T1000 (cell line): ENCODE measurements at regions not wholly inside any gene's neighbourhood (a gene's known extent, or its start where the extent isn't known, plus 50 kb on each side); places are given as distances from the start of the nearest gene placed in this dataset.
"Not testable (repeated sequence)": the region's sequence is repeated elsewhere in the genome, so short reads cannot be mapped to it uniquely, and the experiment has no call there.

Source experiments
- DNase-seq: peaks from one replicate; lab custom pipeline; 2025; ENCODE audit warnings: mixed read lengths; lab: John Stamatoyannopoulos, UW

DNA sequence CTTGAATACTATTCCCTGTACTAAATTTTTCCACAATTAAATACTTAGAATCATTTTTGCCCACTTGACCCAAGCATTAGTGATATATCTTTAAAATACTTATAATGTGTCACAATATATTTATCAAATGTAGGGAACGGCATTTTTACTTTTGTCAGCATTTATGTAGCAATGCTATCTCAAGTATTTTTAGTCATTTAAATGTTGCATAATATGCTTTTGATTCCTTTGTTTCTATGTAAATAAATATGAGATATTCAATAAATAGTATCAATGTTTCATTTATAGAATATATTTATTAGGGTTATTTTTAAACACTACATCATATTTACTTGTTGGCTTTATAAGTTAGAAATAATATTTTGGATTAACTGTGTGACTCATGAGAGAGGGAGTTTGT, 199.7 kb upstream of the WSB1 start:
- not testable (repeated sequence) for DNase-seq

DNA sequence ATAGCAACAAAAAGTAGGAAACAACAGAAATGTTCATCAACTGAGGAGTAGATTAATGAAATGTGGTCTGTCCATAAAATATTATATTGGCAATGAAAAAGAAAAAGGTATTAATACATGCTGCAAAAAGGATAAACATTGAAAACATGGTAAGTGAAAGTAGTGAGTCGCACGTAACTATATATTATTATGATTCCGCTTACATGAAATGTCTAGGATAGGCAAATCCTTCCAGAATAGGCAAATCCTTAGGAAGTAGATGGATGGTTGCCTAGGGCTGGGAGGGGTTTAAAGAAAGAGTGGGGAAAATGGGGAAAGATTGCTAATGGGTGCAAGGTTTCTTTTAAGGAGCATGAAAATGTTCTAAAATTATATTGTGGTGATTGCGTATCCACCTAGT, 198.1 kb upstream of the WSB1 start:
- not testable (repeated sequence) for DNase-seq

DNA sequence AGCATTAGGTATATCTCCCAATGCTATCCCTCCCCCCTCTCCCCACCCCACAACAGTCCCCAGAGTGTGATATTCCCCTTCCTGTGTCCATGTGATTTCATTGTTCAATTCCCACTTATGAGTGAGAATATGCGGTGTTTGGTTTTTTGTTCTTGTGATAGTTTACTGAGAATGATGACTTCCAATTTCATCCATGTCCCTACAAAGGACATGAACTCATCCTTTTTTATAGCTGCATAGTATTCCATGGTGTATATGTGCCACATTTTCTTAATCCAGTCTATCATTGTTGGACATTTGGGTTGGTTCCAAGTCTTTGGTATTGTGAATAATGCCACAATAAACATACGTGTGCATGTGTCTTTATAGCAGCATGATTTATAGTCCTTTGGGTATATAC, 194.6 kb upstream of the WSB1 start:
- not testable (repeated sequence) for DNase-seq

DNA sequence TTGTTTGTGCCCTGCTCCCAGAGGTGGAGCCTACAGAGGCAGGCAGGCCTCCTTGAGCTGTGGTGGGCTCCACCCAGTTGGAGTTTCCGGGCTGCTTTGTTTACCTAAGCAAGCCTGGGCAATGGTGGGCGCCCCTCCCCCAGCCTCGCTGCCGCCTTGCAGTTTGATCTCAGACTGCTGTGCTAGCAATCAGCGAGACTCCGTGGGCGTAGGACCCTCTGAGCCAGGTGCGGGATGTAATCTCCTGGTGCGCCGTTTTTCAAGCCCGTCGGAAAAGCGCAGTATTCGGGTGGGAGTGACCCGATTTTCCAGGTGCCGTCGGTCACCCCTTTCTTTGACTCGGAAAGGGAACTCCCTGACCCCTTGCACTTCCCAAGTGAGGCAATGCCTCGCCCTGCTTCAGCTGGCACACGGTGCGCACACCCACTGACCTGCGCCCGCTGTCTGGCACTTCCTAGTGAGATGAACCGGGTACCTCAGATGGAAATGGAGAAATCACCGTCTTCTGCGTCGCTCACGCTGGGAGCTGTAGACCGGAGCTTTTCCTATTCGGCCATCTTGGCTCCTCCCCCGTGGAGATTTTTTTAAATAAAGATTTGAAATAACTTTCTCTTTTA, 189.2 kb upstream of the WSB1 start:
- not testable (repeated sequence) for DNase-seq

DNA sequence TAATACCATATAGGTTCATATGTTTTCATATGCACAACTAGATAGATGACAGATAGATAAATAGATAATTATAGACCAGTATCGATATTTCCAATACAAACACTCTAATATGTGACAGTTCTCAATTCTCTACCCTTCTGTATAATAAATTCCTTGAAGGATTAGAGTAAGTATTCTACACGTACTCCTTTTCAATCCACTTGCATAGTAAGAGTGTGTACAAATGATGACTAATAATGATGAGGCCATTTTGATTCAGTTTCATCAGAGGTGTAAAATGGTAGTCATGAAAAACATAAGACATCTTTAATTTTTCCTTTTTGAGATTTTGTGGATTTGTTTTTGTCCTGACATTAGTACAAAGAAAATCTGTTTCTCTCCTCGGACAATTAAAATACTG, 188.3 kb upstream of the WSB1 start:
- DNase-seq = no peak

DNA sequence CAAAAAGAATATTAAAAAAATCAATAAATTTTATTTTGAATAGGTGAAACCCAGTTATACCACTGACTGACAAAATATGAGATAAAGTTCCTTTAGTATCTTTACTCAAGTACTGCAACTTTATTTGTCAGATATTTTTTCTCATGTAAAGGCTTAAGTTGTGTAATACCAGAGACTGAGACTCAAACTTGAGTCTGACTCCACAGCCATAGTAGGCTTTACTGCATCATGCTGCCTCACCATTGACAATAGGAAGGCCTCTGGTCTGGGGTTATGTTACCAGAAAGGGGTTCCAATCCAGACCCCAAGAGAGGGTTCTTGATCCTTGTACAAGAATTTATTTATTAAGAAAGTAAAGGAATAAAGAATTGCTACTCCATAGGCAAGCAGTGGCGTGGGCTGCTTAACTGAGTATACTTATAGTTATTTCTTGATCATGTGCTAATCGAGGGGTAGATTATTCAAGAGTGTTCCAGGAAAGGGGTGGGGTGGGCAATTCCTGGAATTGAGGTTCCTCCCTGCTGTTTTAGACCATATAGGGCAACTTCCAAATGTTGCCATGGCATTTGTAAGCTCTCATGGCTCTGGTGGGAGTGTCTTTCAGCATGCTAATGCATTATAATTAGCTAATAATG, 187.4 kb upstream of the WSB1 start:
- no peak for DNase-seq

DNA sequence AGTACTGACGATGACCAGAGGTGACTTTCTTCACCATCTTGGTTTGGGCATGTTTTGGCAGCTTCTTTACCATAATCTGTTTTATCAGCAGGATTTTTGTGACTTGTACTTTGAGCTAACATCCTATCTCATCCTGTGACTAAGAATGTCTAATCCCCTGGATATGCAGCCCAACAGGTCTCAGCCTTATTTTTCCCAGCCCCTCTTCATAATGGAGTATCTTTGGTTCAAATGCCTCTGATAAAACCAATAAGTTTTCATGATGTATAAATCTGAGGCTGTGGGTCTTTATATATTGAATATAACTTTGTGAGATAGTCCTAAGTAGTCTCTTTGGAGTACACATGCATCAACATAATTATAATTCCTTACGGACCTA, 186.9 kb upstream of the WSB1 start:
- DNase-seq = no peak

DNA sequence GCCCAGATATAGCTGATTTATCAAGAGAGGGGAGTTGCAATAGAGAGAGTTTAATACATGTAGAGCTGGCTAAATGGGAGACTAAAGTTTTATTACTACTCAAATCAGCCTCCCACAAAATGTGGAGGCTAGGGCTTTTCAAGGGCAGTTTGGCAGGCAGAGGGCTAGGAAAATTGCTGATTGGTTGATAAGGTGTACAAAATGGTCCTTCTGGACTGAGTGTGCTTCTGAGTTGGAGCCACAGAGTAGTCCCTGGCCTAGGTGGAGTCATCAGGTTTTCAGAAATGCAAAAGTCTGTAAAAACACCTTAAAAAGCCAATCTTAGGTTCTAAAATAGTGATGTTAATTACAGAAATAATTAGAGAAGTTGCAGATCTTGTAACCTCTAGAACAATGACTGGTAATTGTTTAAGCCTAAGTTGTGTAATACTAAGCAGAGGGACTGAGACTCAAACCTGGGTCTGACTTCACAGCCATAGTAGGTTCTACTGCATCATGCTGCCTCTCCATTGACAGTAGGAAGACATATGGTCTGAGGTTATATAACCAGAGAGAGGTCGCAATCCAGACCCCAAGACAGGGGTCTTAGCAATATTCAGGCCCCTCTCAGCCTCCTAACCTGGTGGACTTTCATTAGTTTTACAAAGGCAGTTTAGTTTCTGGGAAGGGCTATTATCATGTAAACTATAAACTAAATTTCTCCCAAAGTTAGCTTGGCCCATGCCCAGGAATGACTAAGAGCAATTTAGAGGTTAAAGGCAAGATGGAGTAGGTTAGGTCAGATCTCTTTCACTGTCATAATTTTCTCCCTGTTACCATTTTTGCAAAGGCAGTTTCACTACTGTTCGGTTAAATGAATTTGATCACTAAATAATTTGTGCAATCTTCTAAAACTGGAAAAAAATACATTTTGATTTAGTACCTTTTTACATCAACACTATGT, 186.3 kb upstream of the WSB1 start:
- DNase-seq = not testable (repeated sequence)

DNA sequence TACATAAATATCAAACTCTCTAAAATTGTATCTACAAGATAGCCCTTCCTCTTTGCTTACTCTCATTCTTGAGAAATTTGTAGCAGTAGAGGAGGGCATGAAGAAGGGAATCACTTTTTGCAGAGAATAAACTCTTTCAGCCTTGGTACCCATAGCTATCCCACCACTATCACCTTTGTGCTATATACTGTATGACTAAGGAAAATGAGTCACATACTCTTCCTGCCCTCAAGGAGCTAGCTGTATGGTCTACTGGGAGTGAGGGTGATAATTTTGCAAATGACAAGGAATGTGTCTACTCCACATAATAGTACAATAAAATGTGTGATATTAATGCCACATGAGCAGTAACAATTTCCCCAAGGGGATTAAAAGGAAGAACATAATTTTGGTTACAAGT, 184.6 kb upstream of the WSB1 start:
- DNase-seq = no peak

DNA sequence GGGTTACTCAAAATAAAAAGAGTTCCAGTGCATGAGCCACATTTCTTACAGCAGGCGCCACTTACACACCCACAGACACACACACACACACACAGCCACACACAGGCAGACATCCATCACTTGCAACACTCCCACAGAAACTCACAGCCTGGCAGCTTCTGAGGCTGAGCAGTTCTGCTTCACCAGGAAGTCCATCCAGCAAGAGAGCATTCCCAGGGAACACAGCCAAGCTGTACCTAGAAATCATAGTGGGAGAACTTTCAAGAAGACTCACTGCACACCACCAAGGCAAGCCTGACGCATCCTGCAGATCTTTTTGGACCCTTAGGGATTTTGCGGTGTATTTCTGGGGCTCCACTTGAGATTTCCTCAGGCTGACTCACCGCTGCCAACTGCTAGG, 140.9 kb upstream of the WSB1 start:
- DNase-seq = peak; percentile 88

DNA sequence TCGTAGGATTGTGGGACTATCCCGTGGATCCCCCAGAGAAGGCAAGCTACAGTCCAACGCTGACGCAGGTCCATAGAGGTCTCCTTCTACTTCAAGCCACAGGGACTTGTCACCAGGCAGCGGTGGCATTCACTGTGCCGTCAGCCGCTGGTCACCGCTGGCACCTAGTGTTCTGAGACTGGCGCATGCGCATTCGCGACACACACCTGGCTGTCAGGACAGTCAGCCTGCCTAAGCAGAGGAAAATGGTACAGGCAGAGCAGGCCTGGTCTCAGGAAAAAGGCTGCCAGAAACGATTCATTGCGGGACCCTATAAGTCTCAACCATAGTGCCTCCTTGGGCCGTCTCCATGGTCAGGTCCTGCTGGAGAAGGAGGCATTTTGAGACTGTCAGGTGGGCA, 138.0 kb upstream of the WSB1 start:
- no peak for DNase-seq

DNA sequence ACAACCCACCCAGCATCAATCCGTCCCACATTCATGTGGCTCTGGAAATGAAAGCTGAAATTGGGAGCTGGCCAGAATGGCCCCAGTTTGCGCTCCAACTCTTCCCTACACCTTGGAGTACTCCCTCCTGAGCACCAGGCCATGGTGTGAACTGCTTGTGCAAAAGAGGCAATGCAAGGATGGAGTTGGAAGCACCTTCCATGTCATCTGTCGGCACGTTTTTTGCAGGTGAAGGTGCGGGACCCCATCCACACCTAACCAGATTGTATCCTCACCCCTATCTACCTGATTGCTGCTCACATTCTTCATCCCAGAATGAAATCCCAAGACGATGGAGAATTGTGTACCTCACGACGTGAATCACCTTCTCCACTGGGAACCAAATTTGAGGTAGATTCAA, 136.6 kb upstream of the WSB1 start:
- no peak for DNase-seq

DNA sequence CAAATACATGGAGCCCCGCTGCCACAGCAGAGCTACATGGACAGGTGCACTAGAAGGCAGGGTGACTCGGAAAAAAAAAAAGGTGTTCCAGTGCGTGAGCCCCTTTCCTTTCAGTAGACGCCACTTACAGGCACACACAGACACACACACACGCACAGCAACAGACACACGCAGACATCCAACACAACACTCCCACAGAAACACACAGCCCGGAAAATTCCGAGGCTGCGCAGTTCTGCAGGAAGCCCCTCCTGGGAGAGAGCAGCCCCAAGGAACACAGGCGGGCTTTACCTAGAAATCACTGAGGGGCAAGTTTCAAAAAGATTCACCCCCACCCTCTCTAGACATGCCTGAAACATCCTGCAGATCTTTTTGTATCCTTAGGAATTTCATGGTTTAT, 136.0 kb upstream of the WSB1 start:
- no peak for DNase-seq

DNA sequence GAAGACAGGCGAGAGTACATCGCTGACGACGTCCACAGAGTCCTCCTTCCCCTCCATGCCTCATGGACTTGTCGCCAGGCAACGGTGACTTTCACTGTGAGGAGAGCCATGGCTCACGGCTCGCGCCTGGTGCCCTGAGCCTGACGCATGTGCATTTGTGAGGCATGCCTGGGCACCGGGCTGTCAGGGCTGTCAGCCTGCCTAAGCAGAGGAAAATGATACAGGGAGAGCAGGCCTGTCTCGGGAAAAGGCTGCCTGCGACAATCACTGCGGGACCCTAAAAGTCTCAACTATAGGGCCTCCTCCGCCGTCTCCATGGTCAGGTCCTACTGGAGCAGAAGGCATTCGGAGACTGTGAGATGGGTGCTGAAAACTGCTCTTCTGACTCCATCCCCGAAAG, 135.5 kb upstream of the WSB1 start:
- DNase-seq = no peak

DNA sequence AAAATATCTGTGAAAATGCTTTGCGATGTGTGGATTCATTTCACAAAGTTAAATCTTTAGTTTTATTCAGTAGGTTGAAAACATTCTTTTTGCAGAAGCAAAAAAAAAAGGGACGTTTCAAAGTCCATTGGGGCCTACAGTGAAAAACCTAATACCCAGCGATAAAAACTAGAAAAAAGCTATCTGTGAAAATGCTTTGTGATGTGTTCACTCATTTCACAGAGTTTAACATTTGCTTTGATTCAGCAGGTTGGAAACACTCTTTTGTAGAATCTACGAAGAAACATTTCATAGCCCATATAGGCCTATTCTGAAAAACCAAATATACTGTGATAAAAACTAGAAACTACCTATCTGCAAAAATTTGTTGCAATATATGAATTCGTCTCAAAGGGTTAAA, 113.6 kb upstream of the WSB1 start:
- DNase-seq = no peak

DNA sequence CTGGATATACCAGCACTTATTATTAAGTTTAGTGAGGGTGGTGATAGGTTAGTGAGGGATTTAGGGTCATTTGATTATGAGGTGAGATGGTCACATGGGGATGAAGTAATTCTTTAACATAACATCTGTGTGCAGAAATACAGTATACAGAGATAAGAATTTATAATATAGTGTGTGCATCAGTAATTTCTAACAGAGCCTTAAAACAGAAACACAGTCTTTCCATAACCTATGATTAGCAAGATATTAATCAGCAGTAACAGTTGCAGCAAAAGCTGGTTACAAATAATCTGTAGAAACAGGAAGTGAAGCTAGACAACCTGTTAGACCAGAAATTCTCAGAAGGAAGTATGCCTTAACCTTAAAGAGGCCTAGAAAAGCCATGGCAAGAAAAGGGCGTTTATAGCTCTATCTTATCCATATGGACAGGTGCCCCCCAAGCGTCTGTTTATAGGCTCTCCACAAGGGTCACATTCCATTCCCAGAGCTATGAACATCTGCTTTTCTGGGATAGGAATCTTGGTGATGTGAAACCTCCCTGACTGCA, 112.5 kb upstream of the WSB1 start:
- DNase-seq = not testable (repeated sequence)

DNA sequence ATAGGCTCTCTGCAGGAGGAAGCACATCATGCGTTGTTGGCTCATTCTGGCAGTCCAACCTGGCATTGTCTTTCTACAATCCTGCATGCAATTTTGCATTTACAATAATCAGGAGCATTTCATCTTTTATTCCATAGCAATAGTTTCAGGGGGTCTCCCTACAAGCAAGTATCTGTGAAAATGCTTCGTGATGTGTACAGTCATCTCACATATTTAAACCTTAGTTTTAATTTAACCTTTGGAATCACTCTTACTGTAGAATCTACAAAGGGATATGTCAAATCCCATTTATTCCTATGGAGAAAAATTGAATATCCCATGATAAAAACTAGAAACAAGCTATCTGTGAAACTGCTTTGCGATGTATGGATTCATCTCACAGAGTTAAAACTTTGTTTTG, 112.0 kb upstream of the WSB1 start:
- DNase-seq = no peak

DNA sequence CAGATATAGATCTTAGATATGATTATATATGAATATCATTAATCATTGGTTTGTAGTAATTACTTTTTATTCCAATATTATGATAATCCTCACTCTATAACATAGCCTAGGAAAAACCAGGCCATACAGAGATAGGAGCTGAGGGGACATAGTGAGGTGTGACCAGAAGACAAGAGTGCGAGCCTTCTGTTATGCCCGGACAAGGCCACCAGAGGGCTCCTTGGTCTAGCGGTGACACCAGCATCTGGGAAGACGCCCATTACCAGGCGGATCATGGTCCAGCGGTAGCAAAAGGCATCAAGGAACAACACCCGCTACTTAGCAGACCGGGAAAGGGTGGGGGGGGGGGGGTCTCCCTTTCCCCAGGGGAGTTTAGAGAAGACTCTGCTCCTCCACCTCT, 96.4 kb upstream of the WSB1 start:
- DNase-seq = not testable (repeated sequence)

DNA sequence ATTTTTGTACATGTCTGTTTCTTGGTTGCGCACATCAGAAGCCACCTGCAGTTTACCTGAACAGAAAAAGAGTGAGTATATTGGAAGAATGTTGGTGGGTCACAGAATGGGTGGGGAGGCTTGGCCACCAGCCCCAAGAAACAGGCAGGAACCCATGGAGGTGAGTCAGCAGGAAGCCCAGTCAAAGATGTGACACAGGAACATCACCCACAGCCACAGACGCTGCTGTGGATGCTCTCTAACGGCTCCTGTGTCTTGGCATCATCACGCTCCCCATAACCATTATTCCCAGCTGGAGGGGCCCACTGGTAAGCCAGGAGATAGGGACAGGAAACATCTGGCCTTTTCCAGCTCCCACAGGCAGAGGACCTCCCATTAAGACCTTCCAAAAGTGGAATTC, 94.0 kb upstream of the WSB1 start:
- no peak for DNase-seq

DNA sequence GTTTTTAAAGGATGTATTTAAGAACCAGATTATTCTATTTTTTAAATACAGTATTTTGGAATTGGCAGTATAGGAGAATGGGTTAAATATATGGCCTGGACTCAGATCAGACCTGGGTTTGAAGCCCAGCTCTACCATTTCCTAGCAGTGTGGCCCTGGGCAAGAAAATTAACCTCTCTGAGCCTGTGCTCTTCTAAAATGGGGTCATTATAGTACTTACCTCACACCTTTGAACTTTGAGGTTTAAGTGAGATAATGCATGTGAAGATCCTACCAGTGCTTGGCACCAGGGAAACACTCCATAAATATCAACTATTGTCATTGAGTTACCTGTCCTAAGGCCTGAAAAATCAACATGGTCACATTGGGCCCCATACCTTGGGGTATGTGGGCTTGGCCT, 93.4 kb upstream of the WSB1 start:
- DNase-seq = no peak

DNA sequence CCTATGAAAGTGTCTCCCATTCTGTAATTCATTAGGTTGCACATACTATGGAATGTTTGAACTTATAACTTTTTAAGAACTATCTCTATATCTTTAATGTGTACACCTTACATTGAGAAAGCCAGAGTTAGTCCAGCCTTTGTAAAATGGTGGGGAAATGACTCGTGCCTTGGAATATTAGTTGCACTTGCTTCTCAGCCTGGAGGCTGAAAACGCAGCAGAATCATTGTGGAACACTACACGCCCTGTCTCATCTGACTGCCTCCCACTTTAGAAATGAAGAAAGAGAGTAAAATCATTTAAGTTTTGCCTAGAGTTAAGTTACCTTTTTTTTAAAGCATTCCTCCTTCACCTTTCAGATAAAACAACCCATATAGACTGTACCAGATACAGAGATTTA, 90.7 kb upstream of the WSB1 start:
- no peak for DNase-seq

DNA sequence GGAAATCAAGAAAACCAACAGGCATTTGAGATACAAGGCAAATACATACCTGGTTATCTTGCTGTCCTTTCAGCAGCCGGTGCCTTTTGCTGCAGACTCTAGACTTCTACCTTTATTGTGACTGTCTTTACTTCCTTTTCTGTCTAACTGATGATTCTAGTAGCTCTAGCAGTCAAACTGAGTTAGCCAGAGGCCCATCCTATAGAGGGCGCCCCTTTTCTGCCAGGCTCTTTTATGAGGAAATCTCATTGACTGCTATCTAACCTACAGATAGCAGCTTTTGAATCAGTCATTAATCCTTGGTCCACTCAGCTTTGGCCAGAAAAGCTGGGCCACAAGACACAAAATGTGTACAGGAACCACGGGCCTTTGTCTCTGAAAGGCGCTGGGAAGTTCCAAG, 87.5 kb upstream of the WSB1 start:
- DNase-seq = no peak

DNA sequence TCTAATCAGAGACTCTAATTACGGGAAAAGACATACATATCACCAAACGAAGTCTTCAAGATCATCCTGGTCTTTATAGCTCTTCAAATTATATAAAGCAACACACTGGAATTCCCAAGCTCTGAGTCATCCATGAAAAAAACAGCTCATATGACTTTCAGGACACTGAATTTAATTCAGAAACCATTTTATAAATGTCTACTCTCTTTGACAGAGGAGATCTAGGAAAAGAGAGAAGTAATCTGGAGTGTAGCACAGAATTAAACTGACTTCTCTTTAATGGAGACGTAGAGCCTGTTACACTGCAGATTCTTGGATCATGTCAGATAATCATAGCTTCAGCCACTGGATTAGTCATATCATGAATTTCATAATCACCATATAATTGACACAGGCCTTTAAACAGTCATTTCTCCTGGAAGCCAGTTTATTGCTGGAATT, 86.8 kb upstream of the WSB1 start:
- DNase-seq = no peak
